Keratinocyte (primary cell): ENCODE measurements at regions not wholly inside any gene's neighbourhood (a gene's known extent, or its start where the extent isn't known, plus 50 kb on each side); places are given as distances from the start of the nearest gene placed in this dataset.

Experiments used
- DNase-seq: peaks from one replicate; pipeline ENCODE4 v3.0.0-alpha.2; 2011; ENCODE audit warnings: low read depth, missing footprints, low spot score
- FAIRE-seq: peaks from 2 replicates; lab custom pipeline; 2011; peaks lifted over from hg19 to GRCh38; lab: Jason Lieb, UNC
- H2AFZ ChIP-seq: 2 replicates; pipeline ENCODE4 v1.6.0; 2012; ENCODE audit warnings: low read length, control low read depth, inconsistent platforms; ENCODE audit not compliant: control insufficient read depth
- H3K27ac ChIP-seq: 2 replicates; pipeline ENCODE4 v1.5.1; 2011; ENCODE audit warnings: low read length; ENCODE audit not compliant: control insufficient read depth, insufficient read depth
- H3K27me3 ChIP-seq: 3 replicates; pipeline ENCODE4 v1.6.0; 2011; ENCODE audit warnings: low read length; ENCODE audit not compliant: control insufficient read depth, insufficient read depth; ENCODE audit errors: extremely low read depth
- H3K36me3 ChIP-seq, 2 experiments: 2 replicates in 1 of 2; 3 replicates in 1 of 2; pipeline ENCODE4 v1.5.1; 2011; ENCODE audit warnings: low read length in 2 of 2, mild to moderate bottlenecking in 1 of 2; ENCODE audit not compliant: control insufficient read depth in 2 of 2, insufficient read depth in 2 of 2; ENCODE audit errors: extremely low read depth in 1 of 2
- H3K4me1 ChIP-seq: 3 replicates; pipeline ENCODE4 v1.5.1; 2011; ENCODE audit warnings: low read length; ENCODE audit not compliant: control insufficient read depth, insufficient read depth; ENCODE audit errors: extremely low read depth
- H3K4me2 ChIP-seq: 3 replicates; pipeline ENCODE4 v1.6.0; 2011; ENCODE audit warnings: low read depth, low read length; ENCODE audit not compliant: control insufficient read depth, insufficient read depth; ENCODE audit errors: extremely low read depth
- H3K4me3 ChIP-seq, 3 experiments: fragments of 200-600 bp in 1 of 3; sonication (generic) in 1 of 3; 2 replicates in 2 of 3; 3 replicates in 1 of 3; pipeline ENCODE4 v1.5.1; 2011 to 2016; ENCODE audit warnings: low read length in 3 of 3, mild to moderate bottlenecking in 3 of 3, control low read depth in 2 of 3, inconsistent platforms in 1 of 3, low read depth in 1 of 3, mixed read lengths in 1 of 3, mixed run types in 1 of 3, moderate library complexity in 1 of 3; ENCODE audit not compliant: control insufficient read depth in 2 of 3, insufficient read depth in 2 of 3; ENCODE audit errors: extremely low read depth in 1 of 3
- H3K79me2 ChIP-seq: 2 replicates; pipeline ENCODE4 v1.6.0; 2012; ENCODE audit warnings: low read length; ENCODE audit not compliant: control insufficient read depth, insufficient read depth
- H3K9ac ChIP-seq: 3 replicates; pipeline ENCODE4 v1.6.0; 2011; ENCODE audit warnings: low read length; ENCODE audit not compliant: control insufficient read depth, insufficient read depth; ENCODE audit errors: extremely low read depth
- H3K9me1 ChIP-seq: 3 replicates; pipeline ENCODE4 v1.6.0; 2011; ENCODE audit warnings: low read length; ENCODE audit not compliant: control insufficient read depth, insufficient read depth; ENCODE audit errors: extremely low read depth
- H3K9me3 ChIP-seq: 2 replicates; pipeline ENCODE4 v1.5.1; 2012; ENCODE audit warnings: low read depth, low read length; ENCODE audit not compliant: control insufficient read depth
- H4K20me1 ChIP-seq: 3 replicates; pipeline ENCODE4 v1.6.0; 2011; ENCODE audit warnings: low read length; ENCODE audit not compliant: control insufficient read depth, insufficient read depth; ENCODE audit errors: extremely low read depth
- CTCF ChIP-seq, 3 experiments: IDR thresholded peaks in 1 of 3; conservative IDR thresholded peaks in 1 of 3; optimal IDR thresholded peaks in 1 of 3; 2 replicates in 2 of 3; 3 replicates in 1 of 3; pipeline versions ENCODE3 to v1.5.1; 2011; ENCODE audit warnings: low read length in 3 of 3, mild to moderate bottlenecking in 3 of 3, moderate library complexity in 2 of 3, control low read depth in 1 of 3, inconsistent platforms in 1 of 3; ENCODE audit not compliant: insufficient read depth in 2 of 3; ENCODE audit errors: extremely low read depth in 1 of 3
- EZH2 ChIP-seq: IDR thresholded peaks from one replicate; pipeline ENCODE4 v1.6.1; 2012; ENCODE audit warnings: inconsistent platforms, mild to moderate bottlenecking, low read length, moderate library complexity
- dilution Hi-C: fragments of 300-500 bp; cut with MboI; formaldehyde crosslinking; loops from one replicate; pipeline ENCODE4 v1.7.0; 2020; ENCODE audit warnings: low sequenced_read_pairs; ENCODE audit not compliant: extremely low pct_ligation_motif_present

- Histone ChIP-seq H3K9ac (no peak overlapping the region), H3K4me1 (no peaks in the 10 kb centered on the region), H3K9me3 (no peaks in the 10 kb centered on the region), H3K9me1 (no peaks in the 10 kb centered on the region), H3K27ac (no peak overlapping the region), H3K4me2 (no peak overlapping the region), H4K20me1 (no peaks in the 10 kb centered on the region), H3K27me3 (no peaks in the 10 kb centered on the region), H3K79me2 (no peaks in the 10 kb centered on the region), H3K4me3 (no peak overlapping the region), H3K36me3 (no peaks in the 10 kb centered on the region), H2AFZ (no peak overlapping the region)
- dilution Hi-C loops, result no loop called here
- TF ChIP-seq CTCF (optimal IDR thresholded peaks at IDR 0.05 in 1 of 3, IDR thresholded peaks at IDR 0.05 in 1 of 3, conservative IDR thresholded peaks at IDR 0.05 in 1 of 3; ENCODE audit: extremely low read depth in 1 of 3, insufficient read depth in 2 of 3, low read length in 3 of 3) (no peak), EZH2 (no peak)
- no peak for DNase-seq
- FAIRE-seq, result no peak
Observed at GRCh38 chr2:21854938-21855337, 731.2 kb downstream of the TDRD15 start.

GRCh38 chr2:21856708-21857107, 732.9 kb downstream of the TDRD15 start:
- Histone ChIP-seq H2AFZ (no peak overlapping the region), H3K9me1 (no peaks in the 10 kb centered on the region), H3K4me3 (no peak overlapping the region), H3K9me3 (no peaks in the 10 kb centered on the region), H3K4me2 (no peak overlapping the region), H3K27me3 (no peaks in the 10 kb centered on the region), H3K36me3 (no peaks in the 10 kb centered on the region), H3K27ac (no peak overlapping the region), H3K9ac (no peak overlapping the region), H4K20me1 (no peaks in the 10 kb centered on the region), H3K79me2 (no peaks in the 10 kb centered on the region), H3K4me1 (no peaks in the 10 kb centered on the region)
- DNase-seq (no peak), FAIRE-seq (no peak)
- dilution Hi-C loops, result no loop called here
- TF ChIP-seq EZH2 (no peak), CTCF (optimal IDR thresholded peaks at IDR 0.05 in 1 of 3, IDR thresholded peaks at IDR 0.05 in 1 of 3, conservative IDR thresholded peaks at IDR 0.05 in 1 of 3; ENCODE audit: extremely low read depth in 1 of 3, insufficient read depth in 2 of 3, low read length in 3 of 3) (no peak)
